ENCODE measurements at regions not wholly inside any gene's neighbourhood (a gene's known extent, or its start where the extent isn't known, plus 50 kb on each side); places are given as distances from the start of the nearest gene placed in this dataset.
"Not testable (repeated sequence)": the region's sequence is repeated elsewhere in the genome, so short reads cannot be mapped to it uniquely, and the experiment has no call there.

DNA sequence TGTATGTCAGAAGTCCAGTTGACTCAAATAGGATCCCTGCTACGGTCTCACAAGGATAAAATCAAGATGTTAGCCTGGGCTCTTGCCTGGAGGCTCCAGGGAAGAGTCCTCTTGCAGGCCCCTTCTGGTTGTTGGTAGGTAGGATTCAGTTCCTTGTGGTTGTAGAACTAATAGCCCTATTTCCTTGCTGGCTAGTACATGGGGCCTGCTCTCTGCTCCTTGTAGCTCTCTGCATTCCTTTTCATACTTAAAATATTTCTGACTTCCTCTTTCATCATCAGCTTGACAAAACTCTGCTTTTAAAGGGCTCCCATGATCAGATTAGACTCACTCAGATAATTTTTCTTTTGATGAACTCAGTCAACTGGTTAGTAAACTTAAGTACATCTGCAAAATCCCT, 756.7 kb downstream of the GATA3 start:
- in situ Hi-C loops (cut with HindIII; ENCODE audit: low sequenced_read_pairs) = no loop called here

- in situ Hi-C loops (cut with HindIII; ENCODE audit: low sequenced_read_pairs) = no loop called here
Observed at GRCh38 chr10:8815969-8816368, 761.5 kb downstream of the GATA3 start.

DNA sequence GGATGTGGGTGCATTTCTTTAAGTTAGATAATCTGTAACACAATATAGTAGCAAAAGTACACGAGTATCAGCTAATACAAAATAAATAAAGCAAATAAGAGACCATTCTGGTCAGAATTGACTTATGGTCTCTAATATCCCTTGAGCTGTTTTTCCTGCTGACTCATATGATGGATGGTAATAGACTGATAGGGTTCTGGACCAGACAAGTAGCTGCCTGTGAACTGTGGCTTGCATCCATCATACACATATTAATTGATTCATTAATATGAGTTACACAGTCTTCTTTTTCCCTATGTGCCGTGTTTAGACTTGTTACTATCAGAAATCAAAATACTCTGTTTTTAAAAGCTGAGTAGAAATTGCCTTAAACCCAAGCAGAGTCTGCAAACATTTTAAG, 762.8 kb downstream of the GATA3 start:
- in situ Hi-C loops (cut with HindIII; ENCODE audit: low sequenced_read_pairs) = no loop called here

DNA sequence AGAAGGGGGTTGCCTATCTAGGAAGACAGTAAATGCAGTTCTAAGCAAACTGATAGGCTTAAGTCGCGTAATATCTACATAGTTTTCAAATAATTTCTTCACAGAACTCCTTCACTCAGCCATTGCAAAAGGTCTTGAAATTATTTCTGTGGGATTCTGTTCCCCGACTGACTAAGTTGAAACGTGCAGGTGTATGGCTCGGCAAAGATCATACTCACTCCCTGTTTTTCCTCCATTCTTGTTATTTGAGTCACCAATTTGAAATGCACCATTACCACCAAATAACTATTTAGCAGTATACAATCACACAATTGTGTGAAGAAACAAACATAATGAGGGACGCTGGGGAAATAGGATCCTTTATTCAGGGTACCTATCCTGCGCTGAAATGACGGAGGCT, 771.1 kb downstream of the GATA3 start:
- in situ Hi-C loops (cut with HindIII; ENCODE audit: low sequenced_read_pairs) = no loop called here

DNA sequence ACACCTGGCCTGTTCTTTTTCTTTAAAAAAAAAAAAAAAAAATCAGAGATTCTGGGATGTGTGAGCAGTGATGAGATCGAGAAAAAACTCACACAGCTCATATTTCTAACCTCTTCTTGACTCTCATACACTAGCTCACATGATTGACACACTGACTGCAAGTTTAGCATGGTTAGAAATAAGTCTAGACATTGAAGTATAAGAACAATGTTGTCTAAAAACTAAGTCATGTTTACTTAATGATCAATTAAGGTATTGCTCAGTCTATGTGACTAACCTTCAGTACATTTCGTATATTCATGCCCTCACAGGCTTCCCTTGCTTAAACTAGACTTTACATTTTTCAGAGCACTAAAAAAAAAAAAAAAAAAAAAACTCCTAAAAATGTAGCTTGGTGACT, 775.1 kb downstream of the GATA3 start:
- in situ Hi-C loops (cut with HindIII; ENCODE audit: low sequenced_read_pairs) = no loop called here

GRCh38 chr10:8830048-8830447, 775.6 kb downstream of the GATA3 start:
- in situ Hi-C loops (cut with HindIII; ENCODE audit: low sequenced_read_pairs) = no loop called here

DNA sequence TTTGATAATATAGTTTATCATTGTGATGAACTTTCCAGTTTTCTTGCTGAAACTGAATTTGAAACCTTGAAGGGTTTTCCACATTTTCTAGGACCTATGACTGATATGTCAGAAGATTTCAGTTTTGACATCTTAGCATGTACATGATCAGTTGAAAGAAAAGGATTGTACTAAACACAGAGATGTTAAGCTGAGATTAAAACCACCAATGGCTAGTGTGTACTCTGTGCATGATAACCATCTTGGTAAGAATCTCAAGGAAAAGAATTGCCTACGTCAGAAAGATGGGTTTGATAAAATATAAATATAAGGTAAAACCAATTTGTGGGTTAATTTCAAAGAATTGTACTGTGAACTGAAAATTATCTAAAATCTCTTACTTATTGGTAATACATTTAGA, 776.4 kb downstream of the GATA3 start:
- in situ Hi-C loops (cut with HindIII; ENCODE audit: low sequenced_read_pairs) = no loop called here

GRCh38 chr10:8835453-8836167, 781.1 kb downstream of the GATA3 start:
- in situ Hi-C loops (cut with HindIII; ENCODE audit: low sequenced_read_pairs) = no loop called here

DNA sequence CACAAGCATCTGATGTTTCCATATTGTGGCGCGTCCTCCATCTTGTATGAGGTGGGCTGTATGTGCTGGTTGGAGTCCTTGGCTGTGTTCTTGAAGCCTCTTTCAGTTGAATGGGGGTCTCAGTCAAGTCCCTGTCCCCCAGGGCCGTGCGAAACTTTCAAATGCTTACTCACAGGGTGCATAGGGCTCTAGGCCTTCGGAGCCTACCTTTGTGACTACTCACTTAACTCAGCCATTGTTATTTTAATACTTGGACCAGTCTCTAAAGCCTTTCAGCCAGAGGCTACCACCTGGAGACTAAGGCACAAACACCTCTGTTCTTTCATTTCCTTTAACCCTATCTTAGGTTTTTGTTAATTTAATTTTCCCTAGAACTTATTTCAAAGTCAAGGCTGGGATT, 785.9 kb downstream of the GATA3 start:
- in situ Hi-C loops (cut with HindIII; ENCODE audit: low sequenced_read_pairs) = no loop called here

DNA sequence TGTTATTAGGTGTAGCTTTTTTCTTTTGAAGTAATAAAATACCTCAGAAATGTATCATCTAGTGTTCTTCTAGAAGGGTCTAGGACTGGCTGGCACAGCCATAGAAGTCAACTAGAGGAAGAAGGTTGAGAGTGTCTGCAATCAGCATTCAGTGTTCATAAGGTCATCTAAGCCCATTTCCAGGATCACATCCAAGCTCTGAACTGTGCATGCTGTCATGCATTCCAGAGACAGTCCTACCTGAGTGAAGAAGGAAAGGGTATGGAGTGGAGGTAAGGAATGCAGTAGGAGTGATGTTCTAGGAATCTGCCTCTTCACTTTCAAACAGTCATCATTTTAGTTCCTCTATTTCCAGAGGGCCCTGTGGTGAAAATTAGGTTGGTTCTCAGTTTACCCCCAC, 789.7 kb downstream of the GATA3 start:
- in situ Hi-C loops (cut with HindIII; ENCODE audit: low sequenced_read_pairs) = no loop called here

- in situ Hi-C loops (cut with HindIII; ENCODE audit: low sequenced_read_pairs) = no loop called here
Observed at GRCh38 chr10:8852546-8852945, 798.1 kb downstream of the GATA3 start.

DNA sequence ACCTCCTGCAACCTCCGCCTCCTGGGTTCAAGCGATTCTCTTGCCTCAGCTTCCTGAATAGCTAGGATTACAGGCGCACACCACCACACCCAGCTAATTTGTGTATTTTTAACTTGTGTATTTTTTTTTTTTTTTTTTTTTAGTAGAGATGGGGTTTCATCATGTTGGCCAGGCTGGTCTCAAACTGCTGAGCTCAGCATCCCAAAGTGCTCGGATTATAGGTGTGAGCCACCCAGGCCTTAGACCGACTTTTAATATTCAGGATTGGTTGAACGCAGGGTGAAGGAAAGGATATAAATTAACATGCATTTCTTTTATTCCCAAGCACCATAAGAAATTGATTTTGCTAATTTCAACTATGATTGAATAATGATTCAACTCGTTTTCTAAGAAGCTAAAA, 798.6 kb downstream of the GATA3 start:
- in situ Hi-C loops (cut with HindIII; ENCODE audit: low sequenced_read_pairs) = no loop called here

DNA sequence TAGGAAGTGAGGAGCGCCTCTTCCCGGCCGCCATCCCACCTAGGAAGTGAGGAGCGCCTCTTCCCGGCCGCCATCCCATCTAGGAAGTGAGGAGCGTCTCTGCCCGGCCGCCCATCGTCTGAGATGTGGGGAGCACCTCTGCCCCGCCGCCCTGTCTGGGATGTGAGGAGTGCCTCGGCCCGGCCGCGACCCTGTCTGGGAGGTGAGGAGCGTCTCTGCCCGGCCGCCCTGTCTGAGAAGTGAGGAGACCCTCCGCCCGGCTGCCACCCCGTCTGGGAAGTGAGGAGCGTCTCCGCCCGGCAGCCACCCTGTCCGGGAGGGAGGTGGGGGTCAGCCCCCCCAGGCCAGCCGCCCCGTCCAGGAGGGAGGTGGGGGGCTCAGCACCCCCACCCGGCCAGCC, 814.4 kb downstream of the GATA3 start:
- in situ Hi-C loops (cut with HindIII; ENCODE audit: low sequenced_read_pairs) = not testable (repeated sequence)

DNA sequence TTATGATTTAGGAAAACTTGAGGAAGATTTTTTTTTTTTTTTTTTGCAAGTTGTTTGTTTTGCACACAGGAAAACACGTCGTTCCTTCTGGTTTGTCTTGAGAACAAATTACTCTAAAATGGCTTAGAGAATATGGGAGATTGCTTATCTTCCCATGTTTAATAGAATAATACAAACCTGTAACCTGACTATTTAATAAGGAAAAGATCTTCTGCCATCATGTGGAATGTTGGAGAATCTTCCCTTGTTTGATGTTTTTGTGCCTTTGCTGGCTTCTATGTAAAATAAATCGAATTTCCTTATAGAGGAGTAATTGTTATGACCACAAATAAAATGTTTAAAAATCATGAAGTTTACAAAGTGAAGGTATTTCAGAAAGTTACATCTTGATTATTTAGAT, 818.8 kb downstream of the GATA3 start:
- in situ Hi-C loops (cut with HindIII; ENCODE audit: low sequenced_read_pairs) = no loop called here

GRCh38 chr10:8874268-8874667, 819.8 kb downstream of the GATA3 start:
- in situ Hi-C loops (cut with HindIII; ENCODE audit: low sequenced_read_pairs) = no loop called here

DNA sequence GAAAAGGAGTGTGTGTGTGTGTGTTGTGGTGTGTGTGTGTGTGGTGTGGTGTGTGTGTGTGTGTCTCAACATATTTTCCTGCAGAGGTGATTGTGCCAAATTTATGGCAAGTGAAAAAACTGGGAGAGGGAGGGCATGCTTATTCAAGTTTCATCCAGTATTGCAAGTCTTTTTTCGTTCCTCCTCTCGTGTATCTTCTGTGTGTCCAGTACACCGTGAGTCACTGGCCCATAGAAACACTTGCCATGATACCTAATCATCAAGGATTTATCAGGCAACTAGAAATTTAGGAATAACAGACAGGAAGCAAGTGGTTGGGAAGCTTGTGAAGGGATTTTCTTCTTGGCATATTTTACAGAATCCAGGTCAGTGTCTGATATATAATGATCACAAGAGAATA, 820.5 kb downstream of the GATA3 start:
- in situ Hi-C loops (cut with HindIII; ENCODE audit: low sequenced_read_pairs) = no loop called here

GRCh38 chr10:8876171-8876570, 821.7 kb downstream of the GATA3 start:
- in situ Hi-C loops (cut with HindIII; ENCODE audit: low sequenced_read_pairs) = no loop called here

DNA sequence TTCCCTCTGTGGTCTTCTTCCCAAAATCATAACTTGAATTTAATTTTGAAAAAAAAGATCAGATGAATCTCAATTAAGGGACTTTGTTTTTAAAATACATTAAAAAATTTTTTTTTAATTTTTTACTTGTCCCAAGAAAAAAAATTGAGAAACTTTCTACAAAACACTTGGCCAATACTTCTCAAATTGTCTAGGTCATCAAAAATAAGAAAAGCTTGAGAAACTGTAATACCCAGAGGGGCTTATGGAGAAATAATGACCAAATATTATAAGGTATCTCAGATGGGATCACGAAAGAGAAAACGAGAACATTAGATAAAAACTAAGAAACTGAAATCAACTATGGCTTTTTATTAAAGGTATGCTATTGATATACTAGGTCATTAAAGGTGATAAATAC, 835.0 kb downstream of the GATA3 start:
- in situ Hi-C loops (cut with HindIII; ENCODE audit: low sequenced_read_pairs) = no loop called here

- in situ Hi-C loops (cut with HindIII; ENCODE audit: low sequenced_read_pairs) = no loop called here
Observed at GRCh38 chr10:8893102-8893501, 838.6 kb downstream of the GATA3 start.

- in situ Hi-C loops (cut with HindIII; ENCODE audit: low sequenced_read_pairs) = no loop called here
Observed at GRCh38 chr10:8894148-8894547, 839.7 kb downstream of the GATA3 start.

- in situ Hi-C loops (cut with HindIII; ENCODE audit: low sequenced_read_pairs) = no loop called here
Observed at GRCh38 chr10:8897769-8898168, 843.3 kb downstream of the GATA3 start.

GRCh38 chr10:8898745-8899330, 844.4 kb downstream of the GATA3 start:
- in situ Hi-C loops (cut with HindIII; ENCODE audit: low sequenced_read_pairs) = no loop called here

- in situ Hi-C loops (cut with HindIII; ENCODE audit: low sequenced_read_pairs) = no loop called here
Observed at GRCh38 chr10:8902926-8903325, 848.4 kb downstream of the GATA3 start.
